ENCODE measurements at regions not wholly inside any gene's neighbourhood (a gene's known extent, or its start where the extent isn't known, plus 50 kb on each side); places are given as distances from the start of the nearest gene placed in this dataset.

GRCh38 chr5:58122848-58123392 is 337.0 kb downstream of the PLK2 start:
- no peak for DNase-seq (ENCODE audit: low read depth in 4 of 4, low spot score in 3 of 4)

GRCh38 chr5:58122157-58122556 is 337.7 kb downstream of the PLK2 start:
- no peak for DNase-seq (ENCODE audit: low read depth in 4 of 4, low spot score in 3 of 4)

- DNase-seq (ENCODE audit: low read depth in 4 of 4, low spot score in 3 of 4), result no peak
Measured at GRCh38 chr5:58121391-58121790, 338.5 kb downstream of the PLK2 start.

GRCh38 chr5:58117542-58117941 is 342.3 kb downstream of the PLK2 start:
- no peak for DNase-seq (ENCODE audit: low read depth in 4 of 4, low spot score in 3 of 4)

- no peak for DNase-seq (ENCODE audit: low read depth in 4 of 4, low spot score in 3 of 4)
Measured at GRCh38 chr5:58116346-58116745, 343.5 kb downstream of the PLK2 start.

GRCh38 chr5:58115811-58116210 is 344.1 kb downstream of the PLK2 start:
- DNase-seq (ENCODE audit: low read depth in 4 of 4, low spot score in 3 of 4), result no peak

- DNase-seq (ENCODE audit: low read depth in 4 of 4, low spot score in 3 of 4), result no peak
Measured at GRCh38 chr5:58114324-58114723, 345.6 kb downstream of the PLK2 start.

GRCh38 chr5:58113172-58113571 is 346.7 kb downstream of the PLK2 start:
- DNase-seq (ENCODE audit: low read depth in 4 of 4, low spot score in 3 of 4), result no peak

GRCh38 chr5:58108511-58108910 is 351.4 kb downstream of the PLK2 start:
- no peak for DNase-seq (ENCODE audit: low read depth in 4 of 4, low spot score in 3 of 4)

- no peak for DNase-seq (ENCODE audit: low read depth in 4 of 4, low spot score in 3 of 4)
Measured at GRCh38 chr5:58107704-58108103, 352.2 kb downstream of the PLK2 start.

GRCh38 chr5:58106754-58107410 is 353.0 kb downstream of the PLK2 start:
- DNase-seq (ENCODE audit: low read depth in 4 of 4, low spot score in 3 of 4), result no peak

- DNase-seq (ENCODE audit: low read depth in 4 of 4, low spot score in 3 of 4), result no peak
Measured at GRCh38 chr5:58105836-58106235, 354.1 kb downstream of the PLK2 start.

- DNase-seq (ENCODE audit: low read depth in 4 of 4, low spot score in 3 of 4), result no peak
Measured at GRCh38 chr5:58099257-58099656, 360.6 kb downstream of the PLK2 start.

GRCh38 chr5:58094031-58094430 is 365.9 kb downstream of the PLK2 start:
- DNase-seq (ENCODE audit: low read depth in 4 of 4, low spot score in 3 of 4), result no peak

GRCh38 chr5:58090704-58091103 is 369.2 kb downstream of the PLK2 start:
- no peak for DNase-seq (ENCODE audit: low read depth in 4 of 4, low spot score in 3 of 4)

GRCh38 chr5:58088941-58089340 is 370.9 kb downstream of the PLK2 start:
- no peak for DNase-seq (ENCODE audit: low read depth in 4 of 4, low spot score in 3 of 4)

GRCh38 chr5:58087905-58088304 is 372.0 kb downstream of the PLK2 start:
- DNase-seq (ENCODE audit: low read depth in 4 of 4, low spot score in 3 of 4), result no peak

- DNase-seq (ENCODE audit: low read depth in 4 of 4, low spot score in 3 of 4), result peak; percentile 34 to 76 (median 58)
Measured at GRCh38 chr5:58087123-58087522, 372.8 kb downstream of the PLK2 start.

- no peak for DNase-seq (ENCODE audit: low read depth in 4 of 4, low spot score in 3 of 4)
Measured at GRCh38 chr5:58085800-58086199, 374.1 kb downstream of the PLK2 start.

GRCh38 chr5:58081435-58081834 is 378.5 kb downstream of the PLK2 start:
- no peak for DNase-seq (ENCODE audit: low read depth in 4 of 4, low spot score in 3 of 4)

- no peak for DNase-seq (ENCODE audit: low read depth in 4 of 4, low spot score in 3 of 4)
Measured at GRCh38 chr5:58080573-58080972, 379.3 kb downstream of the PLK2 start.

GRCh38 chr5:58077966-58078365 is 381.9 kb downstream of the PLK2 start:
- DNase-seq (ENCODE audit: low read depth in 4 of 4, low spot score in 3 of 4), result no peak

- DNase-seq (ENCODE audit: low read depth in 4 of 4, low spot score in 3 of 4), result no peak
Measured at GRCh38 chr5:58077416-58077815, 382.5 kb downstream of the PLK2 start.
